ENCODE measurements at regions not wholly inside any gene's neighbourhood (a gene's known extent, or its start where the extent isn't known, plus 50 kb on each side); places are given as distances from the start of the nearest gene placed in this dataset.

DNA sequence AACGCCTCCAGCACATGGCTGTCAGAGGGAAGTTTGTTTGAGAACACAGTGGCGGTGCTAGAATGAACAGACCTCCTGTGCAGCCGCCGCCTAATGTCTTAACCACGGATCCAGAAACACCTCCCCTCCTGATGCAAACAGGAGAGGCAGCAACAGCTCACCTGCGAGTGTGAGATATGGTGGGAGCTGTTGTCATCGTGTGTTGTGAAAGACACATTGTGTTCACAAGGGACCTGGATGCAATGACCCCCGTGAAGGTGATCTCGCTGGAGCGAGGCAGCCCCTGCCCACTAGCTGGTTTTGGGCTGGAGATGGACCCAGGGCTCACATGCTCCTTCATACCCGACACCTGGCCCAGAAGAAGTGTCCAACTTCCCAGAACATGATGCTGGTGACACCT, 315.3 kb upstream of the C1orf174 start (continued):
- TF ChIP-seq, protein P1, sequence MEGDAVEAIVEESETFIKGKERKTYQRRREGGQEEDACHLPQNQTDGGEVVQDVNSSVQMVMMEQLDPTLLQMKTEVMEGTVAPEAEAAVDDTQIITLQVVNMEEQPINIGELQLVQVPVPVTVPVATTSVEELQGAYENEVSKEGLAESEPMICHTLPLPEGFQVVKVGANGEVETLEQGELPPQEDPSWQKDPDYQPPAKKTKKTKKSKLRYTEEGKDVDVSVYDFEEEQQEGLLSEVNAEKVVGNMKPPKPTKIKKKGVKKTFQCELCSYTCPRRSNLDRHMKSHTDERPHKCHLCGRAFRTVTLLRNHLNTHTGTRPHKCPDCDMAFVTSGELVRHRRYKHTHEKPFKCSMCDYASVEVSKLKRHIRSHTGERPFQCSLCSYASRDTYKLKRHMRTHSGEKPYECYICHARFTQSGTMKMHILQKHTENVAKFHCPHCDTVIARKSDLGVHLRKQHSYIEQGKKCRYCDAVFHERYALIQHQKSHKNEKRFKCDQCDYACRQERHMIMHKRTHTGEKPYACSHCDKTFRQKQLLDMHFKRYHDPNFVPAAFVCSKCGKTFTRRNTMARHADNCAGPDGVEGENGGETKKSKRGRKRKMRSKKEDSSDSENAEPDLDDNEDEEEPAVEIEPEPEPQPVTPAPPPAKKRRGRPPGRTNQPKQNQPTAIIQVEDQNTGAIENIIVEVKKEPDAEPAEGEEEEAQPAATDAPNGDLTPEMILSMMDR (IDR thresholded peaks at IDR 0.05; ENCODE audit: low read depth, low read length, missing input control): no peak

- Histone ChIP-seq H3K4me3 (ENCODE audit: low read depth in 1 of 3, low read length in 3 of 3) (no peak overlapping the region), H3K9ac (ENCODE audit: low read depth in 1 of 2, low read length in 2 of 2) (no peak overlapping the region), H3K4me1 (ENCODE audit: control insufficient read depth in 4 of 4, insufficient read depth in 4 of 4, low read length in 3 of 4) (no peaks in the 10 kb centered on the region), H3K27ac (ENCODE audit: low read depth in 1 of 2, low read length in 2 of 2) (no peak overlapping the region), H3K9me3 (ENCODE audit: control insufficient read depth in 4 of 4, low read length in 3 of 4) (peaks cover 0 to 2% (median 0%) of the 10 kb centered on the region in 4 donors), H3K36me3 (ENCODE audit: control insufficient read depth in 4 of 4, insufficient read depth in 3 of 4, low read depth in 1 of 4, low read length in 3 of 4) (no peaks in the 10 kb centered on the region), H3K27me3 (ENCODE audit: control insufficient read depth in 4 of 4, insufficient read depth in 4 of 4, low read length in 3 of 4) (peaks cover 0 to 4% (median 0%) of the 10 kb centered on the region in 4 donors)
- TF ChIP-seq GABPA (IDR thresholded peaks at IDR 0.05 in 1 of 2, conservative IDR thresholded peaks at IDR 0.05 in 1 of 2): no peak
- TF ChIP-seq, protein P2, sequence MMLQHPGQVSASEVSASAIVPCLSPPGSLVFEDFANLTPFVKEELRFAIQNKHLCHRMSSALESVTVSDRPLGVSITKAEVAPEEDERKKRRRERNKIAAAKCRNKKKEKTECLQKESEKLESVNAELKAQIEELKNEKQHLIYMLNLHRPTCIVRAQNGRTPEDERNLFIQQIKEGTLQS (IDR thresholded peaks at IDR 0.05): no peak
- no peak for TF ChIP-seq HNF4G (IDR thresholded peaks at IDR 0.05)
- TF ChIP-seq, protein P1 (IDR thresholded peaks at IDR 0.05; ENCODE audit: low read depth, low read length, missing input control): no peak
- DNase-seq (ENCODE audit: low spot score): no peak
Observed at GRCh38 chr1:4216231-4216630, 316.2 kb upstream of the C1orf174 start.

- Histone ChIP-seq H3K27ac (ENCODE audit: low read depth in 1 of 2, low read length in 2 of 2) (no peak overlapping the region), H3K36me3 (ENCODE audit: control insufficient read depth in 4 of 4, insufficient read depth in 3 of 4, low read depth in 1 of 4, low read length in 3 of 4) (no peaks in the 10 kb centered on the region), H3K4me3 (ENCODE audit: low read depth in 1 of 3, low read length in 3 of 3) (no peak overlapping the region), H3K4me1 (ENCODE audit: control insufficient read depth in 4 of 4, insufficient read depth in 4 of 4, low read length in 3 of 4) (no peaks in the 10 kb centered on the region), H3K9ac (ENCODE audit: low read depth in 1 of 2, low read length in 2 of 2) (no peak overlapping the region), H3K27me3 (ENCODE audit: control insufficient read depth in 4 of 4, insufficient read depth in 4 of 4, low read length in 3 of 4) (peaks cover 0 to 4% (median 0%) of the 10 kb centered on the region in 4 donors), H3K9me3 (ENCODE audit: control insufficient read depth in 4 of 4, low read length in 3 of 4) (peaks cover 0 to 2% (median 0%) of the 10 kb centered on the region in 4 donors)
- peak; percentile 17 for DNase-seq (ENCODE audit: low spot score)
- WGBS: 87% methylated on average over 10 of the region's 10 CpGs
- TF ChIP-seq HNF4G (IDR thresholded peaks at IDR 0.05): no peak
- no peak for TF ChIP-seq FOXA2 (IDR thresholded peaks at IDR 0.05)
Observed at GRCh38 chr1:4218619-4219018, 318.5 kb upstream of the C1orf174 start.

- Histone ChIP-seq H3K36me3 (ENCODE audit: control insufficient read depth in 4 of 4, insufficient read depth in 3 of 4, low read depth in 1 of 4, low read length in 3 of 4) (no peaks in the 10 kb centered on the region), H3K4me3 (ENCODE audit: low read depth in 1 of 3, low read length in 3 of 3) (no peak overlapping the region), H3K9ac (ENCODE audit: low read depth in 1 of 2, low read length in 2 of 2) (no peak overlapping the region), H3K9me3 (ENCODE audit: control insufficient read depth in 4 of 4, low read length in 3 of 4) (peaks cover 0 to 2% (median 0%) of the 10 kb centered on the region in 4 donors), H3K27me3 (ENCODE audit: control insufficient read depth in 4 of 4, insufficient read depth in 4 of 4, low read length in 3 of 4) (peaks cover 0 to 2% (median 0%) of the 10 kb centered on the region in 4 donors), H3K4me1 (ENCODE audit: control insufficient read depth in 4 of 4, insufficient read depth in 4 of 4, low read length in 3 of 4) (no peaks in the 10 kb centered on the region), H3K27ac (ENCODE audit: low read depth in 1 of 2, low read length in 2 of 2) (no peak overlapping the region)
- WGBS: 82% methylated on average over 11 of the region's 11 CpGs
- DNase-seq (ENCODE audit: low spot score): peak; percentile 6
- TF ChIP-seq, protein P1 (IDR thresholded peaks at IDR 0.05; ENCODE audit: low read depth, low read length, missing input control): no peak
- TF ChIP-seq EGR1 (IDR thresholded peaks at IDR 0.05; ENCODE audit: low read depth in 2 of 2) (no peak), NR2F2 (IDR thresholded peaks at IDR 0.05) (no peak), HNF4G (IDR thresholded peaks at IDR 0.05) (no peak), RAD21 (IDR thresholded peaks at IDR 0.05) (no peak), MAX (IDR thresholded peaks at IDR 0.05) (no peak), FOXA1 (IDR thresholded peaks at IDR 0.05) (no peak), FOXA2 (IDR thresholded peaks at IDR 0.05) (no peak), SP1 (IDR thresholded peaks at IDR 0.05) (no peak), TAF1 (conservative IDR thresholded peaks at IDR 0.05) (no peak)
- TF ChIP-seq, protein P3, sequence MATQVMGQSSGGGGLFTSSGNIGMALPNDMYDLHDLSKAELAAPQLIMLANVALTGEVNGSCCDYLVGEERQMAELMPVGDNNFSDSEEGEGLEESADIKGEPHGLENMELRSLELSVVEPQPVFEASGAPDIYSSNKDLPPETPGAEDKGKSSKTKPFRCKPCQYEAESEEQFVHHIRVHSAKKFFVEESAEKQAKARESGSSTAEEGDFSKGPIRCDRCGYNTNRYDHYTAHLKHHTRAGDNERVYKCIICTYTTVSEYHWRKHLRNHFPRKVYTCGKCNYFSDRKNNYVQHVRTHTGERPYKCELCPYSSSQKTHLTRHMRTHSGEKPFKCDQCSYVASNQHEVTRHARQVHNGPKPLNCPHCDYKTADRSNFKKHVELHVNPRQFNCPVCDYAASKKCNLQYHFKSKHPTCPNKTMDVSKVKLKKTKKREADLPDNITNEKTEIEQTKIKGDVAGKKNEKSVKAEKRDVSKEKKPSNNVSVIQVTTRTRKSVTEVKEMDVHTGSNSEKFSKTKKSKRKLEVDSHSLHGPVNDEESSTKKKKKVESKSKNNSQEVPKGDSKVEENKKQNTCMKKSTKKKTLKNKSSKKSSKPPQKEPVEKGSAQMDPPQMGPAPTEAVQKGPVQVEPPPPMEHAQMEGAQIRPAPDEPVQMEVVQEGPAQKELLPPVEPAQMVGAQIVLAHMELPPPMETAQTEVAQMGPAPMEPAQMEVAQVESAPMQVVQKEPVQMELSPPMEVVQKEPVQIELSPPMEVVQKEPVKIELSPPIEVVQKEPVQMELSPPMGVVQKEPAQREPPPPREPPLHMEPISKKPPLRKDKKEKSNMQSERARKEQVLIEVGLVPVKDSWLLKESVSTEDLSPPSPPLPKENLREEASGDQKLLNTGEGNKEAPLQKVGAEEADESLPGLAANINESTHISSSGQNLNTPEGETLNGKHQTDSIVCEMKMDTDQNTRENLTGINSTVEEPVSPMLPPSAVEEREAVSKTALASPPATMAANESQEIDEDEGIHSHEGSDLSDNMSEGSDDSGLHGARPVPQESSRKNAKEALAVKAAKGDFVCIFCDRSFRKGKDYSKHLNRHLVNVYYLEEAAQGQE (IDR thresholded peaks at IDR 0.05): no peak
Observed at GRCh38 chr1:4219111-4219510, 319.0 kb upstream of the C1orf174 start.
